ENCODE measurements at regions not wholly inside any gene's neighbourhood (a gene's known extent, or its start where the extent isn't known, plus 50 kb on each side); places are given as distances from the start of the nearest gene placed in this dataset.

DNA sequence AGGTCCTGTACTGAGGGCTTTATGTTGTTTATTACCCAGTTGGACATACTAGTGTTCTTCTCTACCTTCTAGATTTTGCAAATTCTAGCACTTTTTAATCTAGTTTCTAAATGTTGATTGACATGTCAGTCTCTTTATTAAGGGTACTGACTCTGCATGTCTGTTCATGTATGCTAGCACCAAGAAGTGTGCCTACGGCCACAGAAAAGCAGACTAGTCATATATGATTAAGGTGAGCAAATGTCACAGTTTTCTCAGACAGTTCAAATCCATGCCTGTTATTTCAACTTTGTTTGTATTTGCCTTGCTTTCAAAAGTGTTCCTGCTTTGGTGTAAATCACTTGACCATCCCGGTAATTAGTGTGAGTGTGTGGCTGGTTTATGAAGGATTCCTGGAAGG lies 145.0 kb upstream of the DSEL start:
- no peak for TF ChIP-seq POLR2A (IDR thresholded peaks at IDR 0.05)
- TF ChIP-seq, protein P1, sequence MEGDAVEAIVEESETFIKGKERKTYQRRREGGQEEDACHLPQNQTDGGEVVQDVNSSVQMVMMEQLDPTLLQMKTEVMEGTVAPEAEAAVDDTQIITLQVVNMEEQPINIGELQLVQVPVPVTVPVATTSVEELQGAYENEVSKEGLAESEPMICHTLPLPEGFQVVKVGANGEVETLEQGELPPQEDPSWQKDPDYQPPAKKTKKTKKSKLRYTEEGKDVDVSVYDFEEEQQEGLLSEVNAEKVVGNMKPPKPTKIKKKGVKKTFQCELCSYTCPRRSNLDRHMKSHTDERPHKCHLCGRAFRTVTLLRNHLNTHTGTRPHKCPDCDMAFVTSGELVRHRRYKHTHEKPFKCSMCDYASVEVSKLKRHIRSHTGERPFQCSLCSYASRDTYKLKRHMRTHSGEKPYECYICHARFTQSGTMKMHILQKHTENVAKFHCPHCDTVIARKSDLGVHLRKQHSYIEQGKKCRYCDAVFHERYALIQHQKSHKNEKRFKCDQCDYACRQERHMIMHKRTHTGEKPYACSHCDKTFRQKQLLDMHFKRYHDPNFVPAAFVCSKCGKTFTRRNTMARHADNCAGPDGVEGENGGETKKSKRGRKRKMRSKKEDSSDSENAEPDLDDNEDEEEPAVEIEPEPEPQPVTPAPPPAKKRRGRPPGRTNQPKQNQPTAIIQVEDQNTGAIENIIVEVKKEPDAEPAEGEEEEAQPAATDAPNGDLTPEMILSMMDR (IDR thresholded peaks at IDR 0.05), result no peak
- Histone ChIP-seq H3K9me3 (no peaks in the 10 kb centered on the region), H3K4me1 (no peaks in the 10 kb centered on the region)

DNA sequence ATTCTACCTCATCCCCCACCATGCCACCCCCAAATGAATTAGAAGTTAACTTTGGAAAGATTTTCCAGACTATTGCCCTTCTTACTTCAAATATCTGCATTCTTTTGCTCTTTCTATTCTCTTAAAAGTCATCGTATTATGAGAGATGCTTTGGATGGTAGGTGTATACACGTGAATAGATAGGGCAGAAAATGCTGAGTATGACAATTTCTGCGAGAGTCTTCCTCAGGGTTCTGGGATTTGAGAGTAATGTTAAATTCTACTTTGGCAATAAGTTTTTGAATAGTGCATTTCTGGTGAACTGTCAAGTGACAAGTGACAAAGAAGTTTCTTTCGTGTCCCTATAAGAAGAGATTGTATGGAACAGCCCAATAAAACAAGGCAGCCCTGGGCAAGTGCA lies 137.6 kb upstream of the DSEL start:
- no peaks in the 10 kb centered on the region for H3K4me1 ChIP-seq
- H3K36me3 ChIP-seq, result no peaks in the 10 kb centered on the region
- no peak for DNase-seq
- no peak overlapping the region for H3K27ac ChIP-seq
- H3K9me3 ChIP-seq, result no peaks in the 10 kb centered on the region
- no peaks in the 10 kb centered on the region for H3K27me3 ChIP-seq
- H3K4me3 ChIP-seq, result no peak overlapping the region
- TF ChIP-seq, protein P1 (IDR thresholded peaks at IDR 0.05), result no peak
- no peak for TF ChIP-seq POLR2A (IDR thresholded peaks at IDR 0.05)

More for the DNA sequence above, 145.0 kb upstream of the DSEL start:
- Histone ChIP-seq H3K4me3 (no peak overlapping the region), H3K36me3 (no peaks in the 10 kb centered on the region), H3K27ac (no peak overlapping the region), H3K27me3 (no peaks in the 10 kb centered on the region)
- DNase-seq, result no peak

DNA sequence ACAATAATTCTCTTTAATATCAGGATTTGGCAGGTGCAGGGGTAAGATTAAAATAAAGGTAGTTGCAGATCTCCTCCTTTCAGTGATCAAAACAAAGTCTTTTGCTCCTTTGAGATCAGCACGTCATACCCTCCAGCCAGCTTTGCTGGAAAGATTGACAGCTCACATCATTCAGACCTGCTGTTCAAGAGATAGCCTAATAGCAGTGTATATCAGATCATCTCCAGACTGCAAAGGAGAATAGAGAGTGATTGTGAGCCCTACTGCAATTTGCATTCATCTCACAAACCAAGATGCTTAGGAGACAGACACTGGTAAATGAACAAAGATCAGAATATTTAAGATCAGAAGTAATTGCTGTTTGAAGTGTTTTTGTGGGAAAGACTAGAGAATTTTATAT lies 135.8 kb upstream of the DSEL start:
- no peak overlapping the region for H3K4me3 ChIP-seq
- H3K36me3 ChIP-seq, result no peaks in the 10 kb centered on the region
- no peaks in the 10 kb centered on the region for H3K27me3 ChIP-seq
- TF ChIP-seq POLR2A (IDR thresholded peaks at IDR 0.05), result no peak
- TF ChIP-seq, protein P1 (IDR thresholded peaks at IDR 0.05), result no peak
- no peaks in the 10 kb centered on the region for H3K9me3 ChIP-seq
- DNase-seq, result no peak
- no peak overlapping the region for H3K27ac ChIP-seq
- no peaks in the 10 kb centered on the region for H3K4me1 ChIP-seq

DNA sequence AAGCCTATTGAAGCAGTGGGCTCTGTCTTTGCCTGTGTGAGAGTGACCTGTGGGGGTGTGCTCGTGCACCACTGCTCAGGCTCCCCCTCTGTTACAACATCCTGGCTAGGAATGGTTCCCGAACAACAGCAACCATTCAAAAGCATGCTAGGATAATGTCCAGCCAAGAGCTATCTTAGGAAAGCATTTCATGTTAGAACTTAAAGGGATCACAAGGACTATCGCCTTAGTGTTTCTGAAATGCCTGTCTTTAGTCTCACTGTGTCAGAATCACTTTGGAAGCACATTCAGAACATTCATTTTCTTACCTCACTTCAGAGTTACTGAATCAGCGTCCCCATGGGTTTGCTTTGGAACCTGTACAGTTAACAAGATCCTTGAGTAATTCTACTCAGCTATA lies 134.9 kb upstream of the DSEL start:
- H3K4me3 ChIP-seq, result no peak overlapping the region
- H3K27me3 ChIP-seq, result no peaks in the 10 kb centered on the region
- H3K36me3 ChIP-seq, result no peaks in the 10 kb centered on the region
- no peak overlapping the region for H3K27ac ChIP-seq
- no peak for DNase-seq
- no peaks in the 10 kb centered on the region for H3K4me1 ChIP-seq
- no peaks in the 10 kb centered on the region for H3K9me3 ChIP-seq
- TF ChIP-seq POLR2A (IDR thresholded peaks at IDR 0.05), result no peak
- TF ChIP-seq, protein P1 (IDR thresholded peaks at IDR 0.05), result no peak

DNA sequence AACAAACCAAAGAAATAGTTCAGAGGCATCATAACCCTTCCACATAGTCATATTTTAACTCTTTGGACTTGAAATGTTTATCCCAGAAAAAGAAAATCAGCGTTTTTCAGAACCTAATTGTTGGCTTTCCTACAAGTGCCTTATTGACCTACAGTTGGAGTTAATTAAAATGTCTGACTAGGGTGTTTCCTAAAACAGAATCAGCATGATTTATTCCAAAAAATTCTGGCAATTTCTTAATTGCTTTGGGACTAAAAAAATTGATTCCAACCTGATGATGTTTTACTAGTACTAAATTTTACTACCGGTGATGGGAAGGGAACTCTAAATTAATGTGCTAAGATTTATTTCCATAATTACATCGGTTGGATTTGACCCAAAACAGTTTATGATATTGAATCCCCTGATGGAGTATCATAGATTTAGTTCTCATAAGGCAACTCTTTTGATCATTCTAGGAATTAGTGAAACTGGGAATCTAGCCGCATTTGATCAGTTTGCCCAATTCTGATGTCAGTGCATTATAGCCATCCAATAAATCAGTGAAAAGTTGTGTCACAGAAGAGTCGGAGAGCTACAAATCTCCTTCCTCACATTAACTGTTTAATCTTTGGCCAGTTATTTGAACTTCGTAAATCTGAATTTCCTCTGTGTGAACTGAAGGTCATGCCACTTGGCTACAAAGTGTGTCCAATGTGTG lies 134.3 kb upstream of the DSEL start:
- Histone ChIP-seq H3K27ac (no peak overlapping the region), H3K9me3 (no peaks in the 10 kb centered on the region), H3K4me1 (no peaks in the 10 kb centered on the region), H3K27me3 (no peaks in the 10 kb centered on the region), H3K4me3 (no peak overlapping the region), H3K36me3 (no peaks in the 10 kb centered on the region)
- DNase-seq, result no peak
- TF ChIP-seq, protein P1 (IDR thresholded peaks at IDR 0.05), result no peak
- no peak for TF ChIP-seq POLR2A (IDR thresholded peaks at IDR 0.05)

DNA sequence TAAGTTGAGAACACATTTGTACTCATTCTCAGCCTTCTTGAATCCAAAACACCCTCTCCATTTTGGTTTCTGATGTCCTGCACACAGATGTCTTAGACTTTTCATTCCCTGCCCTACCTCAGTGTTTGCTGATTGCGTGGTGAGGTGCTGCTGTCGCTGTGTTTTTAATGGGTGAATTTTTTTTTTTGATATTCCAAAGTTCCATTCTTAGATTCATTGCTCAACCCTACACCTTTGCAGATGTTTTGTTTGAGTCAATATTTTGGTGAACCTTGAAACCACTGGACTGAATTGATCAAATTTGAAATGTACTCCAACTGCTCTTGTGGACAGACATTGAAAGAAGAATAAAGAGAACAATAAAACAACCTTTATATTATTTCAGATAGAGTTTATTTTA lies 130.4 kb upstream of the DSEL start:
- H3K27ac ChIP-seq, result no peak overlapping the region
- DNase-seq, result no peak
- no peaks in the 10 kb centered on the region for H3K4me1 ChIP-seq
- no peaks in the 10 kb centered on the region for H3K36me3 ChIP-seq
- no peak overlapping the region for H3K4me3 ChIP-seq
- no peak for TF ChIP-seq POLR2A (IDR thresholded peaks at IDR 0.05)
- TF ChIP-seq, protein P1 (IDR thresholded peaks at IDR 0.05), result no peak
- H3K9me3 ChIP-seq, result no peaks in the 10 kb centered on the region
- no peaks in the 10 kb centered on the region for H3K27me3 ChIP-seq

All from Peyer's patch (tissue), 4 donors.